GM13976 (cell line): ENCODE measurements at regions not wholly inside any gene's neighbourhood (a gene's known extent, or its start where the extent isn't known, plus 50 kb on each side); places are given as distances from the start of the nearest gene placed in this dataset.

Experiments
- DNase-seq: peaks from one replicate; pipeline ENCODE4 v3.0.0; 2012; ENCODE audit warnings: low spot score
- in situ Hi-C: fragments of 300-500 bp; cut with MboI; formaldehyde crosslinking; loops from one replicate; pipeline ENCODE4 v1.12.0; 2022; ENCODE audit warnings: low sequenced_read_pairs, mixed read lengths, inconsistent platforms; ENCODE audit not compliant: unreplicated experiment
- TF ChIP-seq, protein P1 (sequence below): IDR thresholded peaks from 2 replicates; pipeline ENCODE4 v1.5.1; 2012; ENCODE audit warnings: borderline replicate concordance, mild to moderate bottlenecking; ENCODE audit not compliant: insufficient read depth; ENCODE audit errors: extremely low read depth, missing control alignments, control extremely low read depth

DNA sequence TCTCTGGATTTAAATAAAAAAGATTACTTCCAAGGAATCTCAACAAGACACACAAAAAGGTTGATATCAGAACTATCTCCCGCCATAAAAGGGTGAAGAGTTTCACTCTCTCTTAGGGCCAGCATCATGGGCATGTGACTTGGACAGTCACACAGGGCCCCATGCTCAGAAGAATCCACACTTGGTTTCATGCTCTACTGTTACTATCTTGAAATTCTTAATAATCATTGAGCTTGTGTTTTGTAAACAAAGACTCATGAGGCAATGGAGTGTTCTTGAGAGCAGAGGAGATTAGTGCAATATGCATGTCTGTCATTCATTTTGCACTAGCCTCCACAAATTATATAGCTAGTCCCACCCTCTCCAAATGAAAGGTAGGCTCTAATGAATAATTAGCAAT lies 58.4 kb downstream of the HMHB1 start:
- in situ Hi-C loops, result no loop called here
- TF ChIP-seq, protein P1, sequence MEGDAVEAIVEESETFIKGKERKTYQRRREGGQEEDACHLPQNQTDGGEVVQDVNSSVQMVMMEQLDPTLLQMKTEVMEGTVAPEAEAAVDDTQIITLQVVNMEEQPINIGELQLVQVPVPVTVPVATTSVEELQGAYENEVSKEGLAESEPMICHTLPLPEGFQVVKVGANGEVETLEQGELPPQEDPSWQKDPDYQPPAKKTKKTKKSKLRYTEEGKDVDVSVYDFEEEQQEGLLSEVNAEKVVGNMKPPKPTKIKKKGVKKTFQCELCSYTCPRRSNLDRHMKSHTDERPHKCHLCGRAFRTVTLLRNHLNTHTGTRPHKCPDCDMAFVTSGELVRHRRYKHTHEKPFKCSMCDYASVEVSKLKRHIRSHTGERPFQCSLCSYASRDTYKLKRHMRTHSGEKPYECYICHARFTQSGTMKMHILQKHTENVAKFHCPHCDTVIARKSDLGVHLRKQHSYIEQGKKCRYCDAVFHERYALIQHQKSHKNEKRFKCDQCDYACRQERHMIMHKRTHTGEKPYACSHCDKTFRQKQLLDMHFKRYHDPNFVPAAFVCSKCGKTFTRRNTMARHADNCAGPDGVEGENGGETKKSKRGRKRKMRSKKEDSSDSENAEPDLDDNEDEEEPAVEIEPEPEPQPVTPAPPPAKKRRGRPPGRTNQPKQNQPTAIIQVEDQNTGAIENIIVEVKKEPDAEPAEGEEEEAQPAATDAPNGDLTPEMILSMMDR, result no peak

GRCh38 chr5:143870871-143871632 lies 59.1 kb downstream of the HMHB1 start:
- no peak for DNase-seq
- in situ Hi-C loops, result no loop called here
- TF ChIP-seq, protein P1, result no peak

More for the DNA sequence above, 58.4 kb downstream of the HMHB1 start:
- DNase-seq, result no peak

GRCh38 chr5:143871672-143872071 lies 59.7 kb downstream of the HMHB1 start:
- TF ChIP-seq, protein P1, result no peak
- DNase-seq, result no peak
- in situ Hi-C loops, result no loop called here

- in situ Hi-C loops, result no loop called here
- DNase-seq, result no peak
- TF ChIP-seq, protein P1, result no peak
Observed at GRCh38 chr5:143874312-143874711, 62.4 kb downstream of the HMHB1 start.

DNA sequence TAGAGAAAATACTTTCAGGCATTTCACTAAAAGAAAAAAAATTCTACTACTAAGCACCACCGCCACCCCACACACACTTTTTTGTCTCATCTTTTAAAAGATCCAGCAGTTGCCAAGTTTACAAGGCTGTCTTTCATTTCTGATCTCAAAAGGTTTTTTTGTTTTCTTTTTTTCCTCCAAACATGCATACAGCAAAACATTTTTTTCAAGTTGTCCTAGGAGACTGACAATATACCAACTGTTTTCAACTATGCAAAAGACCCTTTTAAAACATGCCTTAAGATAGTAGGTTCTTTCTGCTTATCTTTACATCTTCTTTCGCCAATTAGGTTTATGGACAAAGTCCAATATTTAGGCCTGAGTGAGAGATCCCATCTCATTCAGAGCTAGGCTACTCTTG lies 65.2 kb downstream of the HMHB1 start:
- in situ Hi-C loops, result no loop called here
- TF ChIP-seq, protein P1, result no peak
- DNase-seq, result no peak

- no peak for DNase-seq
- in situ Hi-C loops, result no loop called here
- TF ChIP-seq, protein P1, result no peak
Observed at GRCh38 chr5:143878430-143878829, 66.5 kb downstream of the HMHB1 start.
